Endometrium (tissue), 2 donors: ENCODE measurements at regions not wholly inside any gene's neighbourhood (a gene's known extent, or its start where the extent isn't known, plus 50 kb on each side); places are given as distances from the start of the nearest gene placed in this dataset.
"Not testable (repeated sequence)": the region's sequence is repeated elsewhere in the genome, so short reads cannot be mapped to it uniquely, and the experiment has no call there.

ENCODE experiments used
- FAIRE-seq: peaks from 2 replicates; lab custom pipeline; 2012; peaks lifted over from hg19 to GRCh38; lab: Jason Lieb, UNC
- donor health status: control.
- donor health status: control.

- FAIRE-seq, result no peak
These were observed 100.0 kb upstream of the PRKG2 start for GRCh38 chr4:81314897-81315470.

GRCh38 chr4:81314196-81314896 is 99.3 kb upstream of the PRKG2 start:
- no peak for FAIRE-seq

DNA sequence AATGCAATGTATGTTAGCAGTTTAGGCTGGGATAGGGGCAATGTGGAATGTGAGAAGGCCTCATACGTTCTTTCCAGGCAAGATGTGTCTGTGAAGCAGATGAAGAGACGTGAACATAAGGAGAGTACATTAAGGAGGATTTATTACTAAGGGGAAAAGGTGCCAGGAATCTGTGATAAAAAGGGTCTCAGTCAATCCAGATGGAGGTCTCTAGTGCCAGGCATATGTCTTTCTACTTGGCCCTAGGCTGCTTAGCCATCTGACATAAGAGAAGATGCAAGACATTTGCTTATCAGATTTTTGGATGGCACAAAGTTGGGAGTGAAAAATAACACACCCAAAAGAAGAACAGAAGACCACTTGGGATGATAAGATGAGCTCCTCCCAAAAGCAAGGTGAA is 93.0 kb upstream of the PRKG2 start:
- no peak for FAIRE-seq

DNA sequence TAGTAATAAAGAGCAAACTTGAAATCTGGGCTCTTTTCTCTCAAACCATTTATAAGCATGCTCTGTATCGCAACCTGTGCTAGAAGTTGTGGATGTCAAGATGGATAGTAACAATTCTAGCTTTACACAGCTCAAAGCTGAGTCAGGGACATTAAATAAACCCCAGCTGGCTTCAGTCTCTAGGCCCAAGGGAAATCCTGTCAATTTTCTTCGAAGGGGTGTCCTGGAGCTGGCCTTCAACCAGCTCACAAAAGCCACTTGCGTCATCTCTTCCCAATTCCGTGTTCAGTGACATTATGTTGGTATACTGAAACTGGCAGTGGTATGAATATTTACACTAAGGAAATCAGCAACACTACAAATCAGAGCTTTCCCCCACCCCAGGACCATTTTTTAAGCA is 89.8 kb upstream of the PRKG2 start:
- no peak for FAIRE-seq

GRCh38 chr4:81300352-81300751 is 85.3 kb upstream of the PRKG2 start:
- not testable (repeated sequence) for FAIRE-seq

GRCh38 chr4:81290813-81291212 is 75.8 kb upstream of the PRKG2 start:
- no peak for FAIRE-seq

DNA sequence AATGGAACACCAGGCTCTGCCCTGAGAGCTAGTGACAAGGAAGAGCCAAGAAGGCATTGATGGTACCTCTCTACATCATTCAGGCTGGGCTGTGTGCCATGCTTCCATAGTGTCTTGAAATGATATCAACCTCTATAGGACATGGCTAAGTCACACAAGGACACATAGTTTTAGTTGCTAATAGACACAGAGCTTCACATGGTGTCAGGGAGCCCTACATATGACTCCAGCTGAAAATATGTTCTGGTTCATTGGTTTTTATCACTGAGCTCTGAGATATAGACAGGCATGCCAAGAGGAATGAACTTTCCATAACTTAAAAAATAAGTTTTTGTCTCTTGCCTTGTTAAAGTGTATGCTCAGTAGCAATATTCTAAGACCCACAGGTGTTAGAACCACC is 72.1 kb upstream of the PRKG2 start:
- FAIRE-seq, result no peak

- FAIRE-seq, result no peak
These were observed 67.1 kb upstream of the PRKG2 start for GRCh38 chr4:81282131-81282530.

DNA sequence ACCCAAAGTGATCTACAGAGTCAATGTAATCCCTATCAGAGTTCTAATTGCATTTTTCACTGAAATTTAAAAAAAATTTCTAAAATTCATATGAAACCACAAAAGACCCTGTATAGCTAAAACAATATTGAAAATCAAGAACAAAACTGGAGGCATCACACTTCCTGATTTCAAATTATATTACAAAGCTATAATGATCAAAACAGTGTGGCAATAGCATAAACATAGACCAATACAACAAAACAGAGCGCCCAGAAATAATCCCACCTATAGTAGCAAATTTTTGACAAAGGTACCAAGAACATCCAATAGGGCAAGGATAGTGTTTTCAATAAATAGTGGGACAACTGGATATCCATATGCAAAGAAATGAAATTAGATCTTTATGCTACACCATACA is 59.4 kb upstream of the PRKG2 start:
- no peak for FAIRE-seq

DNA sequence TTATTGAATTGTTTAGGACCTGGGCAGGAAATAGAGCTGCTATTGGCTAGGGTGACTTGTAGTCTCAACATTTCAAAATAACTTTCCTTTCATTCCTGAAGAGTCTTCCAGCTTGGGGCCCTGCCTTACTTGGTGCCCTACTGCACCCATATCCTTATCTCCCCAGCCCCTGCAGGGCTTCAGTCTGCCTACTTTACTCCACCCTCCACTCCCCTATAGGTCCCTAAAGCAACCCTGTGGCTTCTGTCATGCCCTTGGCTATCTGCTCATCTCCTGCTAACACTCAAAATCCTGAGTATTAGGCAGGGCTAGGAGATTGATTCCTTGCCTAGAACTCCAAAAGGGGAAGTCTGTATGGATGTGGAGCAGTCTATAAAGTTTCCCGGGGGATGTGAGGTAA is 57.6 kb upstream of the PRKG2 start:
- FAIRE-seq, result no peak
